HG02885 (cell line): ENCODE measurements at regions not wholly inside any gene's neighbourhood (a gene's known extent, or its start where the extent isn't known, plus 50 kb on each side); places are given as distances from the start of the nearest gene placed in this dataset.
"Not testable (repeated sequence)": the region's sequence is repeated elsewhere in the genome, so short reads cannot be mapped to it uniquely, and the experiment has no call there.

Experiments used
- ATAC-seq: cut with Tn5 transposase; IDR thresholded peaks from one replicate; pipeline ENCODE4 v1.9.1; 2021; ENCODE audit warnings: mild to moderate bottlenecking; ENCODE audit not compliant: unreplicated experiment, poor library complexity

DNA sequence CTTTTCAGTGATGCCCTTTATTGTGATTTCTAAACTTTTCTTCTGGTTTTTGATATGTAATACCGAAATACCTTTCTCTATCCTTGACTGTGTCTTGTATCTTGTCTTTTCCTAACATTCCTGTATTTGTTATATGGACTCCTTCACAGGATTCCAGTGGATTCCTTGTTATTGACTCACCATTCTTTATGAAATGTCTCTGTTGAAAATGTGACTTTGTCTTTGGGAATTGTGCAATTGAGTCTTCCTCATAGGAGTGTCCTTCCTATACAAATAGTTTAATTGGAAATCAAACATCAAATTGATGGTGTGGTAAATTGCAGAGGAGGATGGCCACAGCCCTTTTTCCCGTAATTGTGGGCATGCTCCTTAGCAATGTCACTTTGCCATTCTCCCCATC is 296.6 kb upstream of the KITLG start:
- ATAC-seq, result no peak

GRCh38 chr12:88870000-88870737 is 289.9 kb upstream of the KITLG start:
- no peak for ATAC-seq

GRCh38 chr12:88868050-88868449 is 287.8 kb upstream of the KITLG start:
- no peak for ATAC-seq

- ATAC-seq, result no peak
Observed at GRCh38 chr12:88867510-88867909, 287.2 kb upstream of the KITLG start.

DNA sequence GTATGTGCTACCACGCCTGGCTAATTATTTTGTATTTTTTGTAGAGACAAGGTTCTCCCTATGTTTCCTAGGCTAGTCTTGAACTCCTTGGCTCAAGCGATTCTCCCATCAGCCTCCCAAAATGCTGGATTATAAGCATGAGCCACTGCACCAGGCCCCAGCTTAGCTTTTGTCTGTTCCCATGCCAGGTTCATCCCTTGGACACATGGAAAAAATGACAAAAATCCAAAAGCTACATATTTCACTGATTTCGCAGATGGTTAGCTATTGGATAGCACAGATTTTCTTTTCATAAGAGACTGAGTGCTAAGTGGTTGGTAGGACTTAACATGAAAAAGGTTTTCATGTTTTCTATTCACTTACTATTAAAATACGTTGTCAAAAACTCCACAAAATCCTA is 286.6 kb upstream of the KITLG start:
- no peak for ATAC-seq

DNA sequence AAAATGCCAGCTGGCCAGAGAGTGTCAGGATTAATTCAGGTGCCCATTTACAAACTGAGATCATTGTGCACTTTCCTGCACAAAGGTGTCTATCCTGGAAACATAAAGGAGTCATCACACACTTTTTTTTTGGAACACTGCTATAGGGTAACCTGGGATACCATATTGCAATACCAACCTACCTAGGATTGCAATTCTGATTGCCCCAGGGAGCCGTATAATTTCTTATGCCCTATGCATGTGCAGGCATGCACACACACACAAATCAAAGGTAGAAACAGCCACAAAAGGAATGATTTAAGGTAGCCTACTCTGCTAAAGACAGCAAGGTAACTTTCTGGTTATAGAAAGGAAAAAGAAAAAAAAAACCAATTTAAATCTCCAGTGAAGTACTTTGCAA is 285.3 kb upstream of the KITLG start:
- no peak for ATAC-seq

DNA sequence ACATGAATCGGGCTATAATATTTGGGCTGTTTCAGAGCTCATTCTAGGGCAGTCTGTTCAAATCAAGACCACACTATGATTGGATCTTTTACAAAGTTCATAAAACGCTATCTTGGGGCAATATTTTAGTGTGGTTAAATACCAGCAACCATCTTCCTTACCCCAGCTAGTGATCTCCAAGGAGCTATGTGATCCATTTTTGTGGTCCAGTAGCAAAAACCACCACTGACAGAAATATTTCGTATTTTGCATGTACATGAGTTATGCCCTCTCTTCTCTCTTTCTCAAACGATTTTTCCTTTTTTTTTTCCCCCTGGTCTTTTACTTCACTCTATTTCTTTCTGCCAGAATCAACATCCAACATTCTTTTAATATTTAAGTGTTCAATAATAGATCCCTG is 280.6 kb upstream of the KITLG start:
- no peak for ATAC-seq

GRCh38 chr12:88856201-88856600 is 275.9 kb upstream of the KITLG start:
- no peak for ATAC-seq

DNA sequence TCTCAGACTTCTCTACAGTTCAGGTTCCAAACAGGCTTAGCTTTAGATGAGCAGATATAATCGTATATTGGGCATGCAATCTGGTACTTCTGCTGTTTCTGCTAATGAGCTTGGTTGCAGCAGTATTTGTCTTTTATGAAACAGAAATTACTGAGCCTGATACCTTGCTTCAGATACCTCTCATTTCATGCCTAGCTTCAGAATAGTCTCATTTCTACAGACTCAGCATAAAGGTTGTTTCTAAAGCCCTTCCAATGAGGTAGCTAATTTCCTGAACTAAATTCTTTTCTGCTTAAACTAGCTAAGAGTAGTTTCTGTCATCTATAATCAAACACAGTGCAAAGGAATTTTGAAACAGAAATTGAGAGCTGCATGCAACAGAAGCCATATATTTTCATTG is 275.0 kb upstream of the KITLG start:
- ATAC-seq, result no peak

DNA sequence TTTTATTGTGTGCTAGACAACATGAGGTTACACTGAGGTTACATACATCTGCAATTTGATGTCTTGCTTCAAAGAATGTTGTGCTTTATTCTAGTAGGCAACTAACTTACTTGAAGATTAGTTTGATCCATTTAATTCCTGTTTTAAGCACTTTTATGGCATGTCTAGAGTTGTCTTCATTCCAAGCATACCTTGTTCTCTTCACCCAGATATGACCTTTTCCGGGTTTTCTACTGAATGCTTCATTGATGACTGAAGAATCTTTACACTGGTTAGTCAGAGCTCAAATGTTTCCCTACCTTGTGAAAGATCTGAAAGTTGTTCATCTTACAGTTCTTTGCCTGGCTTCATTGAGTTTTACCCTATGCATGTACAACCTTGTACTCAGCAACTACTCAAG is 274.0 kb upstream of the KITLG start:
- ATAC-seq, result no peak

DNA sequence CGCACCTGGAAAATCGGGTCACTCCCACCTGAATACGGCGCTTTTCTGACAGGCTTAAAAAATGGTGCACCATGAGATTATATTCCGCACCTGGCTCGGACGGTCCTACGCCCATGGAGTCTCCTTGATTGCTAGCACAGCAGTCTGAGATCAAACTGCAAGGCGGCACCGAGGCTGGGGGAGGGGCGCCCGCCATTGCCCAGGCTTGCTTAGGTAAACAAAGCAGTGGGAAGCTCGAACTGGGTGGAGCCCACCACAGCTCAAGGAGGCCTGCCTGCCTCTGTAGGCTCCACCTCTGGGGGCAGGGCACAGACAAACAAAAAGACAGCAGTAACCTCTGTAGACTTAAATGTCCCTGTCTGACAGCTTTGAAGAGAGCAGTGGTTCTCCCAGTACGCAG is 267.0 kb upstream of the KITLG start:
- not testable (repeated sequence) for ATAC-seq

DNA sequence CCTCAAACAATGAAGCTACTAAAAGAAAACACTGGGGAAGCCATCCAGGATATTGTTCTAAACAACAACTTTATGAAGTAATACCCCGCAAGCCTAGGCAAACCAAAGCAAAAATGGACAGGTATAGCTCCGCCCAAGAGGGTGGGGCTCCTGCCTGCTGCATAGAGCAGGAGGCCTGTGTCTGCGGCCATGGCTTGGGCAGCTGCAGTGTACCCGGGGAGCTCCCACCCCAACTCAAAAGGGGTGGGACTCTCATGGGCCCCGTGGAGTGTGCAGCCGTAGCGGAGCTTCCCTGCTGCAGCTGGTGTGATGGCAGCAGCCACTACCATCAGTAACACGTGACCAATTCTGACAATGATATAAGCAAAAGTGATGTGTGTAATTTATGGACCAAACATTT is 264.2 kb upstream of the KITLG start:
- ATAC-seq, result no peak

- ATAC-seq, result no peak
Observed at GRCh38 chr12:88842314-88842713, 262.0 kb upstream of the KITLG start.

DNA sequence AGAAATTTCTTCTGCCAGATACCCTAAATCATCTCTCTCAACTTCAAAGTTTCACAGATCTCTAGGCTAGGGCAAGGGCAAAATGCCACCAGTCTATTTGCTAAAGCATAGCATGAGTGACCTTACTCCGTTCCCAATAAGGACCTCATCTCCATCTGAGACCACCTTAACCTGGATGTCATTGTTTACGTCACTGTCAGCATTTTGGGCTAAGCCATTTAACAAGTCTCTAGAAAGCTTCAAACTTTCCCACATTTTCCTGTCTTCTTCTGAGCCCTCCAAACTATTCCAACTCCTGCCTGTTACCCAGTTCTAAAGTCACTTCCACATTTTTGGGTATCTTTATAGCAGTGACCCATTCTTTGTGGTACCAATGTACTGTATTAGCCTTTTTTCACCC is 259.2 kb upstream of the KITLG start:
- ATAC-seq, result no peak

- no peak for ATAC-seq
Observed at GRCh38 chr12:88836156-88836555, 255.9 kb upstream of the KITLG start.

DNA sequence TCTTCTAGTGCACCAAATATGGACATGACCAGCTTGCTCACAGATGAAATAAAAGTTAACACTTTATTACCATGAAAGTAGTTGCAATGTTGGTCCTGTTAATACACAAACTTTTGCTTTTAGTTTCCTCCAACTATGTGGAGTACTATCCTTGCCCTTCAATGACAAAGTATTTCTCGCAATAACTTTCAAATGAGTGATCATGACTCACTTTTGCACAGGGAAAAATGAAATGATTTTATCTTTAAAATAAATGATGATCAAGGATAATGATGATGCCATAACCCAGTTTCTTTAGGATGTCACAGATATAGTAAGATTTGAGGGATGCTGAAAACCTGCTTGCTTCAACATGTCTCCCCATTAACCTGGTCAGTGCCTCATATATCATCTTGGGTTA is 254.0 kb upstream of the KITLG start:
- no peak for ATAC-seq

DNA sequence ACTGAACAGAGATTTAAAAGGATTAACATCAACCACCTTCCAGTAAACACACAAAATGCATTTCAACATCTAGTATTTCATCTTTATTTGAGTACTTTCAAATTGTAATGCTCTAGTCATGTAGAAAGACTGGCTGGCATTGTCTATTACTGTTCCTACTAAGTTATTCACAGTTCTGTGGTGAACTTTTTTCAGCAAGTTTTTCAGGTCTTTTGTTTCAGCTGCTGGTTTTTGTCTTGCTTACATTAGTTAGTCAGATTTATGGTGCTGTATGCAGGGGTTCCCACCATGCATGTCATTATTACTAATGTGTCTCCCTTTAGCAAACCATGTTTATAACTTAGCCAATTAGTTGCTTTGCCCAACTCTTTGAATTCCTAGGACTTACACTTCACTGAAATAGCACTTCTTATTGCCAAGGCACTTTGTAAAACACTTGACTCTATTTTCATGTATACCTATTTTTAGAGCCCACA is 253.4 kb upstream of the KITLG start:
- ATAC-seq, result no peak

DNA sequence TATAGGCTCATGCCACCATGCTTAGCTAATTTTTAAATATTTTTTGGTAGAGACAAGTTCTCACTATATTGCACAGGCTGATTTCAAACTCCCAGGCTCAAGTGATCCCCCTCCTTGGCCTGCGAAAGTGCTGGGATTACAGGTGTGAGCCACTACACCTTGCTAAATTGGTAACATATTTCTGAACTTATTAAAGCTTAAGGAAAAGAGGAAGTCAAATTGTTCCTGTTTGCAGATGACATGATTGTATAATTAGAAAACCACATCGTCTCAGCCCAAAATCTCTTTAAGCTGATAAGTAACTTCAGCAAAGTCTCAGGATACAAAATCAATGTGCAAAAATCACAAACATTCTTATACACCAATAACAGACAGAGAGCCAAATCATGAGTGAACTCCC is 248.3 kb upstream of the KITLG start:
- not testable (repeated sequence) for ATAC-seq

DNA sequence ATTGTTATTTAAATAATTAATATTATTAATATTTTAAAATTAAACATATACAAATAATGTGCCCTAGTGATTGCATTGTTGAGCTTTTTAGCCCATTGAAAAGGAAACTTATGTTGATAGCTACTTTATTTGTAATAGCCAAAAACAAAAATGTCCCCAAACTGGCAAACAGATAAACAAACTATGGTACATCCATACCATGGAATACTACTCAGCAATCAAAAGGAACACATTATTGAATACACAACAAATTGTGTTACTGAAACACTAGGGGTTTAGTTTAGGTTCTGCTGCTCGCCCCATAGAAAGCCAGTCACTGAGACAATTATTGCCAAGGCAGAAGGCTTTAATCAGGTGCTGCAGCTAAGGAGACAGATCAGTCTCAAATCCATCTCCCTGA is 239.7 kb upstream of the KITLG start:
- ATAC-seq, result no peak

GRCh38 chr12:88816201-88816600 is 235.9 kb upstream of the KITLG start:
- ATAC-seq, result no peak

GRCh38 chr12:88814779-88815178 is 234.5 kb upstream of the KITLG start:
- ATAC-seq, result no peak

GRCh38 chr12:88812610-88813009 is 232.3 kb upstream of the KITLG start:
- ATAC-seq, result no peak

- no peak for ATAC-seq
Observed at GRCh38 chr12:88810806-88811205, 230.5 kb upstream of the KITLG start.
